ENCODE measurements at regions not wholly inside any gene's neighbourhood (a gene's known extent, or its start where the extent isn't known, plus 50 kb on each side); places are given as distances from the start of the nearest gene placed in this dataset.
"Not testable (repeated sequence)": the region's sequence is repeated elsewhere in the genome, so short reads cannot be mapped to it uniquely, and the experiment has no call there.

DNA sequence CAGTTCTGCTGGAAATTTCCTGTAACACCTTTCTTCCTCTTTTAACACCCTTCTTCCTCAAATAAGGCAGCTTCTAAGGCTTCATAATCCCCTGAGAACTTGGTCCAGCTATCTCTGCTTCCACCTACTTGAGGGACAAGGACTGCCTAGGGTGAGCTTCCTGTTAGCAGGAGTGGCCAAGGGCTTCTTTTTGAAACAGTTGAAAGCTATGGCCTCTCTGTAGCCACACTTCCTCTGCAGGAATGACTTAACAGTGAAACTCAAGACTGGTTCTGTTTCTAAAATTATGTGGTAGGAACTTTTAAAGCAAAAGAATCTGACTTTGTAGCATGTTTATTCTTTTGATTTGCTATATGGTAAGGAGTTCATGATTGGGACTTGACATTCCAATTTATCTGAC, 108.5 kb upstream of the WDR1 start:
- no peak overlapping the region for H3K27ac ChIP-seq
- H3K36me3 ChIP-seq = no peaks in the 10 kb centered on the region
- H3K4me1 ChIP-seq = no peaks in the 10 kb centered on the region
- no peak overlapping the region for H3K4me3 ChIP-seq
- DNase-seq = no peak
- intact Hi-C loops (cut with DNase I; ENCODE audit: low total_unique reads) = no loop called here
- TF ChIP-seq POLR2A (IDR thresholded peaks at IDR 0.05) = no peak
- TF ChIP-seq, protein P1, sequence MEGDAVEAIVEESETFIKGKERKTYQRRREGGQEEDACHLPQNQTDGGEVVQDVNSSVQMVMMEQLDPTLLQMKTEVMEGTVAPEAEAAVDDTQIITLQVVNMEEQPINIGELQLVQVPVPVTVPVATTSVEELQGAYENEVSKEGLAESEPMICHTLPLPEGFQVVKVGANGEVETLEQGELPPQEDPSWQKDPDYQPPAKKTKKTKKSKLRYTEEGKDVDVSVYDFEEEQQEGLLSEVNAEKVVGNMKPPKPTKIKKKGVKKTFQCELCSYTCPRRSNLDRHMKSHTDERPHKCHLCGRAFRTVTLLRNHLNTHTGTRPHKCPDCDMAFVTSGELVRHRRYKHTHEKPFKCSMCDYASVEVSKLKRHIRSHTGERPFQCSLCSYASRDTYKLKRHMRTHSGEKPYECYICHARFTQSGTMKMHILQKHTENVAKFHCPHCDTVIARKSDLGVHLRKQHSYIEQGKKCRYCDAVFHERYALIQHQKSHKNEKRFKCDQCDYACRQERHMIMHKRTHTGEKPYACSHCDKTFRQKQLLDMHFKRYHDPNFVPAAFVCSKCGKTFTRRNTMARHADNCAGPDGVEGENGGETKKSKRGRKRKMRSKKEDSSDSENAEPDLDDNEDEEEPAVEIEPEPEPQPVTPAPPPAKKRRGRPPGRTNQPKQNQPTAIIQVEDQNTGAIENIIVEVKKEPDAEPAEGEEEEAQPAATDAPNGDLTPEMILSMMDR (IDR thresholded peaks at IDR 0.05 in 8 of 11, conservative IDR thresholded peaks at IDR 0.05 in 3 of 11) = no peak
- no peak for TF ChIP-seq POLR2AphosphoS5 (IDR thresholded peaks at IDR 0.05)
- H3K27me3 ChIP-seq (replicated peaks in 1 of 7) = no peaks in the 10 kb centered on the region
- H3K9me3 ChIP-seq = no peaks in the 10 kb centered on the region

DNA sequence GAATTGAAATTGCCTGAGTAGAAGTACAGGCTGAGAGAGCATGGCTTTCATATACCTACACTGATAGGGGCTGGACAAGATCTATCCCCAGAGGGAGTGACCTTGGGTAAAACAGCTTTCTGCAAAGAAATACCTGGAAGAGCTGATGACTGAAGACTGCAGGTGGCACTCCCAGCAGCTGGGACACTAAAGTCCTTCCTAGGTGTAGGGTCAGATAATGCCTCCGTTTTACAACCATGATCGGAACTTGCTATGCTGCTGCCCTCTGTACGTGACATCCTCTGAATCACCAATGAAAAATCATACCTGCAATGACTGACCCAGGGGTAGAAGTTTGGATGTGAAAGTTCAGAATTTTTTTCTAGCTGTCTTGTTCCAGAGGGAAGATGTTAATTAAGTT, 107.2 kb upstream of the WDR1 start:
- intact Hi-C loops (cut with DNase I; ENCODE audit: low total_unique reads) = no loop called here
- WGBS, 5 donors = 85 to 98% (median 92%) methylated on average over 3 of the region's 3 CpGs
- Histone ChIP-seq H3K4me1 (no peaks in the 10 kb centered on the region), H3K36me3 (no peaks in the 10 kb centered on the region), H3K27ac (no peak overlapping the region), H3K4me3 (no peak overlapping the region), H3K9me3 (no peaks in the 10 kb centered on the region), H3K27me3 (replicated peaks in 1 of 7) (no peaks in the 10 kb centered on the region)
- TF ChIP-seq, protein P1 (IDR thresholded peaks at IDR 0.05 in 8 of 11, conservative IDR thresholded peaks at IDR 0.05 in 3 of 11) = no peak
- TF ChIP-seq POLR2AphosphoS5 (IDR thresholded peaks at IDR 0.05) (no peak), POLR2A (IDR thresholded peaks at IDR 0.05) (no peak)
- DNase-seq = no peak

DNA sequence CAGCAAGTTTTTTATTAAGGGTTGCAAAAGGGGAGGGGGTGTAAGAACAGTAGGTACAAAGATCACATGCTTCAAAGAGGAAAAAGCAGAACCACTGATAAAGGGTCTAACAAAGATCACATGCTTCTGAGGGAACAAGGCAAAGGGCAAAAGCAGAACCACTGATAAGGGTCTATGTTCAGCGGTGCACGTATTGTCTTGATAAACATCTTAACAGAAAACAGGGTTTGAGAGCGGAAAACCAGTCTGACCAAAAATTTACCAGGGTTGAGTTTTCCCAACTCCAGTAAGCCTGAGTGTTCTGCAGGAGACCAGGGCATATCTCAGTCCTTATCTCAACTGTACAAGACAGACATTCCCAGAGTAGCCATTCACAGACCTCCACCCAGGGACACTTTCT, 96.9 kb upstream of the WDR1 start:
- WGBS, 5 donors = 74 to 95% (median 86%) methylated on average over 3 of the region's 3 CpGs

DNA sequence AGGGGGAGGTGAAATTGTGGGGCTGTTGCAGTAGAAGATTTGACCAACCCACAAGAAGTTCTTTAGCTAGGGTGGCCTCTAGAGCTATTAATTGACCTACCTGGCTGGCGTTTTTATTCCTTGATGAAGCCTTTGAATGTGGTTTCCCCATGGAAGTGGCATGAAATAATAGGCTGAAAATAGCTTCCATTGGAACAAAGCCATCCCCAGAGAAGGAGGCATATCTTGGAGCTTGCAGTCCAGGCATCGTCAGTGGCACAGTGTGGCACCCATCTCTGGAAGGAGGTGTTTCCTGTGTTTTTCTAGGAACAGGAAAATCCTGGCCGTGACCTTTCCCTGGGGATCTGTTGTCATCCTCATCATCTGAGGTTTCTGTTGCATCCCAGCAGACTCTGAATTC, 96.3 kb upstream of the WDR1 start:
- Histone ChIP-seq H3K9me3 (peaks cover 0 to 3% (median 0%) of the 10 kb centered on the region in 8 donors), H3K36me3 (no peaks in the 10 kb centered on the region), H3K27ac (no peak overlapping the region), H3K4me1 (no peaks in the 10 kb centered on the region), H3K27me3 (replicated peaks in 1 of 7) (peaks cover 0 to 5% (median 0%) of the 10 kb centered on the region in 7 donors), H3K4me3 (no peak overlapping the region)
- TF ChIP-seq, protein P1 (IDR thresholded peaks at IDR 0.05 in 8 of 11, conservative IDR thresholded peaks at IDR 0.05 in 3 of 11) = no peak
- TF ChIP-seq POLR2A (IDR thresholded peaks at IDR 0.05) (no peak), POLR2AphosphoS5 (IDR thresholded peaks at IDR 0.05) (no peak)
- intact Hi-C loops (cut with DNase I; ENCODE audit: low total_unique reads) = no loop called here
- no peak for DNase-seq
- WGBS, 5 donors = 36 to 66% (median 50%) methylated on average over 3 of the region's 3 CpGs

More for the DNA sequence above, 96.9 kb upstream of the WDR1 start:
- H3K27ac ChIP-seq; intact Hi-C loops (cut with DNase I; ENCODE audit: low total_unique reads); H3K27me3 ChIP-seq (replicated peaks in 1 of 7); H3K4me1 ChIP-seq; DNase-seq; H3K9me3 ChIP-seq; H3K36me3 ChIP-seq; H3K4me3 ChIP-seq: not testable (repeated sequence)

DNA sequence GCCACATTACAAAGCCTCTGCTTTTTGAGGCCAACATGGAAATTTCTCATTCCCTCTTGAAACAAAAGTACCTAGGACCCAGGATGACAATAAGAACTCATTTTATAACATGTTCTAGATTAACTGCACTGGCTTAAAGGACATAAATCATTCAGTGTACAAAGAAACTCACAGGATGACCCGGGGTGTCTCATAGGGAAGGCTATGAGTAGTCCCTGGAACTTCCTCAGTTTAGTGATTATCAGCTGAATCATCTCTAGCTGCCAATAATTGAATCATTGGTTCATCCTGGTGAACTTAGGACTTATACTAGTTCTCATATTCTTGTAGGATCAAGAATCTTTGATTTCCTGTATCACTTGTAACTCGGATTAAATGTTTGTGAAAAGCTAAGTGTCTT, 95.8 kb upstream of the WDR1 start:
- DNase-seq = no peak
- no peak overlapping the region for H3K4me3 ChIP-seq
- H3K4me1 ChIP-seq = no peaks in the 10 kb centered on the region
- TF ChIP-seq POLR2AphosphoS5 (IDR thresholded peaks at IDR 0.05) = no peak
- no peak for TF ChIP-seq POLR2A (IDR thresholded peaks at IDR 0.05)
- TF ChIP-seq, protein P1 (IDR thresholded peaks at IDR 0.05 in 8 of 11, conservative IDR thresholded peaks at IDR 0.05 in 3 of 11) = no peak
- peaks cover 0 to 5% (median 0%) of the 10 kb centered on the region in 7 donors for H3K27me3 ChIP-seq (replicated peaks in 1 of 7)
- H3K36me3 ChIP-seq = no peaks in the 10 kb centered on the region
- 56 to 83% (median 79%) methylated on average over 2 of the region's 2 CpGs for WGBS, 5 donors
- no peak overlapping the region for H3K27ac ChIP-seq
- peaks cover 0 to 3% (median 0%) of the 10 kb centered on the region in 8 donors for H3K9me3 ChIP-seq
- intact Hi-C loops (cut with DNase I; ENCODE audit: low total_unique reads) = no loop called here

Measured in spleen (tissue), 11 donors.